HEK293 (cell line): ENCODE measurements at regions not wholly inside any gene's neighbourhood (a gene's known extent, or its start where the extent isn't known, plus 50 kb on each side); places are given as distances from the start of the nearest gene placed in this dataset.

Source experiments
- CTCF ChIA-PET: fragments of 350-600 bp; formaldehyde crosslinking; extraction: SDS; loops from one replicate; lab custom pipeline; 2021; ENCODE audit warnings: antibody characterized with exemption; lab: Yijun Ruan, JAX
- POLR2A ChIA-PET: fragments of 300-600 bp; formaldehyde crosslinking; extraction: SDS; loops from one replicate; lab custom pipeline; 2020; ENCODE audit warnings: antibody characterized with exemption, inconsistent platforms; lab: Yijun Ruan, JAX
- H3K27ac ChIP-seq: fragments of 200-500 bp; sonication (Bioruptor generic); 2 replicates; pipeline ENCODE4 v1.5.1; 2014; ENCODE audit warnings: low read depth, low read length, control low read depth, inconsistent platforms; ENCODE audit errors: extremely low read depth
- H3K36me3 ChIP-seq, 2 experiments: fragments of 200-500 bp in 1 of 2; sonication (Bioruptor generic) in 1 of 2; 1 replicate in 1 of 2; 2 replicates in 1 of 2; pipeline ENCODE4 v1.5.1; 2014 to 2017; ENCODE audit warnings: inconsistent platforms in 2 of 2, low read length in 2 of 2; ENCODE audit not compliant: control insufficient read depth in 2 of 2, insufficient read depth in 1 of 2
- H3K4me1 ChIP-seq: fragments of 200-500 bp; sonication (Bioruptor generic); 2 replicates; pipeline ENCODE4 v1.5.1; 2014; ENCODE audit warnings: mild to moderate bottlenecking, low read length, inconsistent platforms; ENCODE audit not compliant: control insufficient read depth, insufficient read depth
- H3K4me3 ChIP-seq: 2 replicates; pipeline ENCODE4 v1.5.1; 2011; ENCODE audit warnings: low read depth, mild to moderate bottlenecking, control low read depth, low read length, moderate library complexity
- H3K9me3 ChIP-seq: fragments of 200-500 bp; sonication (Bioruptor generic); 2 replicates; pipeline ENCODE4 v1.5.1; 2014; ENCODE audit warnings: low read depth, low read length, inconsistent platforms; ENCODE audit not compliant: control insufficient read depth, insufficient read depth
- BCL11A ChIP-seq: fragments of 450-650 bp; formaldehyde crosslinking; IDR thresholded peaks from 2 replicates; pipeline ENCODE4 v1.5.1; 2016; ENCODE audit warnings: low read depth, missing biosample characterization, missing genetic modification characterization
- EGR2 ChIP-seq: fragments of 450-650 bp; formaldehyde crosslinking; IDR thresholded peaks from 2 replicates; pipeline ENCODE4 v1.5.1; 2016; ENCODE audit warnings: low read depth, missing biosample characterization, missing genetic modification characterization
- KLF1 ChIP-seq: fragments of 450-650 bp; formaldehyde crosslinking; IDR thresholded peaks from 2 replicates; pipeline ENCODE4 v1.5.1; 2016; ENCODE audit warnings: missing biosample characterization, missing genetic modification characterization
- RBAK ChIP-seq: fragments of 450-650 bp; formaldehyde crosslinking; IDR thresholded peaks from 2 replicates; pipeline ENCODE4 v1.5.1; 2016; ENCODE audit warnings: missing biosample characterization, missing genetic modification characterization
- SP2 ChIP-seq: fragments of 450-650 bp; formaldehyde crosslinking; IDR thresholded peaks from 2 replicates; pipeline ENCODE4 v1.5.1; 2016; ENCODE audit warnings: missing biosample characterization, missing genetic modification characterization
- ZBTB49 ChIP-seq: fragments of 450-650 bp; formaldehyde crosslinking; IDR thresholded peaks from 2 replicates; pipeline ENCODE4 v1.5.1; 2016; ENCODE audit warnings: missing biosample characterization, missing genetic modification characterization, low read depth
- ZEB2 ChIP-seq: fragments of 450-650 bp; formaldehyde crosslinking; IDR thresholded peaks from 2 replicates; pipeline ENCODE4 v1.5.1; 2016; ENCODE audit warnings: missing biosample characterization, missing genetic modification characterization
- ZFHX2 ChIP-seq: fragments of 450-650 bp; formaldehyde crosslinking; conservative IDR thresholded peaks from 2 replicates; pipeline ENCODE4 v1.5.1; 2016; ENCODE audit warnings: missing biosample characterization, missing genetic modification characterization
- ZNF140 ChIP-seq: fragments of 450-650 bp; formaldehyde crosslinking; IDR thresholded peaks from 2 replicates; pipeline ENCODE4 v1.5.1; 2016; ENCODE audit warnings: missing biosample characterization, missing genetic modification characterization
- ZNF148 ChIP-seq: fragments of 450-650 bp; formaldehyde crosslinking; IDR thresholded peaks from 2 replicates; pipeline ENCODE4 v1.5.0; 2017; ENCODE audit warnings: missing biosample characterization, missing genetic modification characterization, borderline replicate concordance
- ZNF16 ChIP-seq: fragments of 450-650 bp; formaldehyde crosslinking; IDR thresholded peaks from 2 replicates; pipeline ENCODE4 v1.5.1; 2016; ENCODE audit warnings: low read depth, missing biosample characterization, missing genetic modification characterization
- ZNF302 ChIP-seq: fragments of 450-650 bp; formaldehyde crosslinking; IDR thresholded peaks from 2 replicates; pipeline ENCODE4 v1.5.1; 2016; ENCODE audit warnings: missing biosample characterization, missing genetic modification characterization, low read depth
- ZNF394 ChIP-seq: fragments of 450-650 bp; formaldehyde crosslinking; IDR thresholded peaks from 2 replicates; pipeline ENCODE4 v1.5.1; 2016; ENCODE audit warnings: missing biosample characterization, missing genetic modification characterization, mild to moderate bottlenecking, moderate library complexity, borderline replicate concordance
- ZNF514 ChIP-seq: fragments of 450-650 bp; formaldehyde crosslinking; IDR thresholded peaks from 2 replicates; pipeline ENCODE4 v1.5.1; 2016; ENCODE audit warnings: missing biosample characterization, missing genetic modification characterization
- ZNF629 ChIP-seq: fragments of 450-650 bp; formaldehyde crosslinking; IDR thresholded peaks from 2 replicates; pipeline ENCODE4 v1.5.1; 2017; ENCODE audit warnings: missing biosample characterization, missing genetic modification characterization
- ZNF639 ChIP-seq: fragments of 450-650 bp; formaldehyde crosslinking; IDR thresholded peaks from 2 replicates; pipeline ENCODE4 v1.5.1; 2016; ENCODE audit warnings: missing biosample characterization, missing genetic modification characterization
- ZNF791 ChIP-seq: fragments of 450-650 bp; formaldehyde crosslinking; IDR thresholded peaks from 2 replicates; pipeline ENCODE4 v1.5.1; 2016; ENCODE audit warnings: missing biosample characterization, missing genetic modification characterization
- ZNF792 ChIP-seq: fragments of 450-650 bp; formaldehyde crosslinking; IDR thresholded peaks from 2 replicates; pipeline ENCODE4 v1.5.1; 2016; ENCODE audit warnings: missing biosample characterization, missing genetic modification characterization
- ZXDB ChIP-seq: fragments of 450-650 bp; formaldehyde crosslinking; IDR thresholded peaks from 2 replicates; pipeline ENCODE4 v1.5.1; 2016; ENCODE audit warnings: missing biosample characterization, missing genetic modification characterization
- TF ChIP-seq, protein P1 (sequence below): fragments of 450-650 bp; formaldehyde crosslinking; IDR thresholded peaks from 2 replicates; pipeline ENCODE4 v1.5.1; 2016; ENCODE audit warnings: missing biosample characterization, missing genetic modification characterization
- TF ChIP-seq, protein P2 (sequence below): fragments of 450-650 bp; formaldehyde crosslinking; IDR thresholded peaks from 2 replicates; pipeline ENCODE4 v1.5.1; 2016; ENCODE audit warnings: missing biosample characterization, missing genetic modification characterization
- TF ChIP-seq, protein P3 (sequence below): fragments of 450-650 bp; formaldehyde crosslinking; IDR thresholded peaks from 2 replicates; pipeline ENCODE4 v1.5.1; 2016; ENCODE audit warnings: missing biosample characterization, missing genetic modification characterization

DNA sequence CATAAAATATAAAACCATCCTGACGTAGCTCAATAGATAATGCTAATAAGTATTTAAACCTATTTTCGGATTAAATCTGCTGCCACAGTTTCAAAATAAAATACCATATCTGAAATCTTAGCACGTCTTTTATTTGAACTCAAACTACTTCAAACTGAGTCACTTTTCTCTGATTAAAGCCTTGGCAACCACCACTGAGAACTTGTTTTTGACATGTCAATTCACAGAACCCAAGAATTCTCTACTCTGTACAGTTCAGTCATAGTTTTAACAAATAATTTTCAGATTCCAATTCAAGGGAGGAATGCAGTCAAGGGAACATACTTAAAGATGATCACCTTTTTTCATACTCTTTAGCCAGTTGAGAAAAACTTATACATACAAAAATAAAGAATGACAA, 643.2 kb downstream of the KCNT2 start:
- CTCF ChIA-PET: no interaction called here
- POLR2A ChIA-PET: no interaction called here
- no peak overlapping the region for H3K27ac ChIP-seq
- TF ChIP-seq ZNF16: no peak
- no peak for TF ChIP-seq RBAK
- TF ChIP-seq ZNF639 (tag by site-specific recombination): no peak
- TF ChIP-seq ZNF792 (tag by site-specific recombination): no peak
- TF ChIP-seq ZNF394 (tag by site-specific recombination): no peak
- TF ChIP-seq ZXDB: no peak
- no peak for TF ChIP-seq ZBTB49 (tag by site-specific recombination)
- TF ChIP-seq EGR2 (tag by site-specific recombination): no peak
- TF ChIP-seq ZNF629 (tag by site-specific recombination): no peak
- TF ChIP-seq ZNF302 (tag by site-specific recombination): no peak
- no peak for TF ChIP-seq SP2 (tag by site-specific recombination)
- TF ChIP-seq, protein P1, sequence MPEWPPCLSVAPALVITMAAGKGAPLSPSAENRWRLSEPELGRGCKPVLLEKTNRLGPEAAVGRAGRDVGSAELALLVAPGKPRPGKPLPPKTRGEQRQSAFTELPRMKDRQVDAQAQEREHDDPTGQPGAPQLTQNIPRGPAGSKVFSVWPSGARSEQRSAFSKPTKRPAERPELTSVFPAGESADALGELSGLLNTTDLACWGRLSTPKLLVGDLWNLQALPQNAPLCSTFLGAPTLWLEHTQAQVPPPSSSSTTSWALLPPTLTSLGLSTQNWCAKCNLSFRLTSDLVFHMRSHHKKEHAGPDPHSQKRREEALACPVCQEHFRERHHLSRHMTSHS: no peak
- TF ChIP-seq, protein P2, sequence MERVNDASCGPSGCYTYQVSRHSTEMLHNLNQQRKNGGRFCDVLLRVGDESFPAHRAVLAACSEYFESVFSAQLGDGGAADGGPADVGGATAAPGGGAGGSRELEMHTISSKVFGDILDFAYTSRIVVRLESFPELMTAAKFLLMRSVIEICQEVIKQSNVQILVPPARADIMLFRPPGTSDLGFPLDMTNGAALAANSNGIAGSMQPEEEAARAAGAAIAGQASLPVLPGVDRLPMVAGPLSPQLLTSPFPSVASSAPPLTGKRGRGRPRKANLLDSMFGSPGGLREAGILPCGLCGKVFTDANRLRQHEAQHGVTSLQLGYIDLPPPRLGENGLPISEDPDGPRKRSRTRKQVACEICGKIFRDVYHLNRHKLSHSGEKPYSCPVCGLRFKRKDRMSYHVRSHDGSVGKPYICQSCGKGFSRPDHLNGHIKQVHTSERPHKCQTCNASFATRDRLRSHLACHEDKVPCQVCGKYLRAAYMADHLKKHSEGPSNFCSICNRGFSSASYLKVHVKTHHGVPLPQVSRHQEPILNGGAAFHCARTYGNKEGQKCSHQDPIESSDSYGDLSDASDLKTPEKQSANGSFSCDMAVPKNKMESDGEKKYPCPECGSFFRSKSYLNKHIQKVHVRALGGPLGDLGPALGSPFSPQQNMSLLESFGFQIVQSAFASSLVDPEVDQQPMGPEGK (tag by site-specific recombination): no peak
- TF ChIP-seq ZNF514: no peak
- H3K9me3 ChIP-seq: no peaks in the 10 kb centered on the region
- no peaks in the 10 kb centered on the region for H3K4me1 ChIP-seq
- H3K4me3 ChIP-seq: no peak overlapping the region
- H3K36me3 ChIP-seq: no peaks in the 10 kb centered on the region

DNA sequence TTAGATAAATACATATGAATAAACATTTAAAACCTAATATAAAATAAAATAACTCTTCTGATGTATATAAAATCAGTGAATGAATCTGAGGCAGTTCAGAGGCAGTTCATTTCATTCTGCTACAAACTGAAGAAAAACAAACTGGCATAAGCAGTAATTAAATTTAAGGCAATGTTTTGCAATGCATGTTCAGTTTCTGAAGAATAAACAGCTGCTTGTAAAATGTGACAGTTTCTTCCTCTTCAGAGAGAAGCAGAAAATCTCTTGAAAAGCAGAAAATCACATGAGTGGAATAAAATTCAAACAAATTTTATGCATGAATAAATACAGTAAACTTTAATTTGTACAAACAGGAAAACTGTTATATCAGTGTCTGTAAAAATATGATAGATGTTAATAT, 643.7 kb downstream of the KCNT2 start:
- no peaks in the 10 kb centered on the region for H3K4me1 ChIP-seq
- no peaks in the 10 kb centered on the region for H3K9me3 ChIP-seq
- ChIA-PET POLR2A (no interaction called here), CTCF (interaction anchor here (0.6 kb wide), 2 partner anchors 697 to 1024 kb away, joined by 3 read pairs; no protein-coding TSS in a partner anchor)
- no peaks in the 10 kb centered on the region for H3K36me3 ChIP-seq
- H3K27ac ChIP-seq: no peak overlapping the region
- TF ChIP-seq ZNF791: no peak
- TF ChIP-seq, protein P3, sequence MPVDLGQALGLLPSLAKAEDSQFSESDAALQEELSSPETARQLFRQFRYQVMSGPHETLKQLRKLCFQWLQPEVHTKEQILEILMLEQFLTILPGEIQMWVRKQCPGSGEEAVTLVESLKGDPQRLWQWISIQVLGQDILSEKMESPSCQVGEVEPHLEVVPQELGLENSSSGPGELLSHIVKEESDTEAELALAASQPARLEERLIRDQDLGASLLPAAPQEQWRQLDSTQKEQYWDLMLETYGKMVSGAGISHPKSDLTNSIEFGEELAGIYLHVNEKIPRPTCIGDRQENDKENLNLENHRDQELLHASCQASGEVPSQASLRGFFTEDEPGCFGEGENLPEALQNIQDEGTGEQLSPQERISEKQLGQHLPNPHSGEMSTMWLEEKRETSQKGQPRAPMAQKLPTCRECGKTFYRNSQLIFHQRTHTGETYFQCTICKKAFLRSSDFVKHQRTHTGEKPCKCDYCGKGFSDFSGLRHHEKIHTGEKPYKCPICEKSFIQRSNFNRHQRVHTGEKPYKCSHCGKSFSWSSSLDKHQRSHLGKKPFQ (tag by site-specific recombination): no peak
- no peak for TF ChIP-seq ZEB2 (tag by site-specific recombination)
- no peak for TF ChIP-seq BCL11A (tag by site-specific recombination)
- TF ChIP-seq KLF1 (tag by site-specific recombination): no peak
- no peak for TF ChIP-seq ZFHX2 (tag by site-specific recombination)
- no peak for TF ChIP-seq ZNF140
- no peak for TF ChIP-seq ZNF148
- H3K4me3 ChIP-seq: no peak overlapping the region
